RWPE2 (cell line): ENCODE measurements at regions not wholly inside any gene's neighbourhood (a gene's known extent, or its start where the extent isn't known, plus 50 kb on each side); places are given as distances from the start of the nearest gene placed in this dataset.

Experiments used
- ATAC-seq: fragments of 200-7000 bp; cut with Tn5 transposase; 3 replicates; pipeline ENCODE4 v1.9.1; 2021; ENCODE audit warnings: low read depth
- DNase-seq: peaks from one replicate; pipeline ENCODE4 v3.0.0-alpha.2; 2020; ENCODE audit warnings: low spot score
- H3K27ac ChIP-seq: fragments of 450-650 bp; 2 replicates; pipeline ENCODE4 v1.5.1; 2017; ENCODE audit warnings: mild to moderate bottlenecking; ENCODE audit not compliant: poor library complexity, severe bottlenecking
- H3K27me3 ChIP-seq: fragments of 250-450 bp; sonication (Bioruptor Pico); 2 replicates; pipeline ENCODE4 v1.5.1; 2021; ENCODE audit warnings: mild to moderate bottlenecking, moderate library complexity; ENCODE audit not compliant: insufficient read depth, poor library complexity, severe bottlenecking
- H3K36me3 ChIP-seq: fragments of 250-450 bp; sonication (Bioruptor Pico); 2 replicates; pipeline ENCODE4 v1.5.1; 2020; ENCODE audit warnings: low read depth, mild to moderate bottlenecking, moderate library complexity
- H3K4me1 ChIP-seq: fragments of 250-450 bp; sonication (Bioruptor Pico); 2 replicates; pipeline ENCODE4 v1.5.1; 2021; ENCODE audit warnings: mild to moderate bottlenecking, moderate library complexity; ENCODE audit not compliant: insufficient read depth, poor library complexity, severe bottlenecking
- H3K4me3 ChIP-seq: fragments of 250-450 bp; sonication (Bioruptor Pico); 2 replicates; pipeline ENCODE4 v1.5.1; 2021; ENCODE audit warnings: mild to moderate bottlenecking, moderate library complexity; ENCODE audit not compliant: severe bottlenecking
- H3K9me3 ChIP-seq: fragments of 250-450 bp; sonication (Bioruptor Pico); 2 replicates; pipeline ENCODE4 v1.5.1; 2021; ENCODE audit warnings: mild to moderate bottlenecking, moderate library complexity; ENCODE audit not compliant: severe bottlenecking
- TF ChIP-seq, protein P1 (sequence below): fragments of 450-650 bp; IDR thresholded peaks from one replicate; pipeline ENCODE4 v1.5.1; 2017; ENCODE audit warnings: mild to moderate bottlenecking, moderate library complexity; ENCODE audit not compliant: poor library complexity, severe bottlenecking

DNA sequence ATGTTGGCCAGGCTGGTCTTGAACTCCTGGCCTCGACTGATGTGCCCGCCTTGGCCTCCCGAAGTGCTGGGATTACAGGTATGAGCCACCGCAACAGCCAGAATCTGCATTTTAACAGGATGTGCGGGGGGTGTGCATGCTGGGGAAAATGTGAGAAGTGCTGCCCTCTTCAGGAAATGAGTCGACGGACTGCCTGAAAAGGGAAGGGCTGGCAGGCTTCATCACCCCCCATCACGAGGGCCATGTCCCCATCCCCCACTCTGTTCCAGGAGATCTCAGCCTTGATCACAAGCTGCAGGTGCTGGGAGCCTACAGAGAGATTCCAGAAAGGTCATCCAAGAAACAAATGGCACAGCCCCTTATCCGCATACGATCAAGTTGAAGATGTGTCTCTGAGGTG, 195.3 kb upstream of the RPL38 start:
- Histone ChIP-seq H3K9me3 (no peaks in the 10 kb centered on the region), H3K4me3 (no peak overlapping the region), H3K27me3 (peaks cover 71% of the 10 kb centered on the region), H3K4me1 (no peaks in the 10 kb centered on the region), H3K27ac (no peak overlapping the region), H3K36me3 (no peaks in the 10 kb centered on the region)
- DNase-seq (no peak), ATAC-seq (no peak)
- TF ChIP-seq, protein P1, sequence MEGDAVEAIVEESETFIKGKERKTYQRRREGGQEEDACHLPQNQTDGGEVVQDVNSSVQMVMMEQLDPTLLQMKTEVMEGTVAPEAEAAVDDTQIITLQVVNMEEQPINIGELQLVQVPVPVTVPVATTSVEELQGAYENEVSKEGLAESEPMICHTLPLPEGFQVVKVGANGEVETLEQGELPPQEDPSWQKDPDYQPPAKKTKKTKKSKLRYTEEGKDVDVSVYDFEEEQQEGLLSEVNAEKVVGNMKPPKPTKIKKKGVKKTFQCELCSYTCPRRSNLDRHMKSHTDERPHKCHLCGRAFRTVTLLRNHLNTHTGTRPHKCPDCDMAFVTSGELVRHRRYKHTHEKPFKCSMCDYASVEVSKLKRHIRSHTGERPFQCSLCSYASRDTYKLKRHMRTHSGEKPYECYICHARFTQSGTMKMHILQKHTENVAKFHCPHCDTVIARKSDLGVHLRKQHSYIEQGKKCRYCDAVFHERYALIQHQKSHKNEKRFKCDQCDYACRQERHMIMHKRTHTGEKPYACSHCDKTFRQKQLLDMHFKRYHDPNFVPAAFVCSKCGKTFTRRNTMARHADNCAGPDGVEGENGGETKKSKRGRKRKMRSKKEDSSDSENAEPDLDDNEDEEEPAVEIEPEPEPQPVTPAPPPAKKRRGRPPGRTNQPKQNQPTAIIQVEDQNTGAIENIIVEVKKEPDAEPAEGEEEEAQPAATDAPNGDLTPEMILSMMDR: no peak

GRCh38 chr17:74009056-74009625, 194.3 kb upstream of the RPL38 start:
- H3K27ac ChIP-seq: no peak overlapping the region
- no peaks in the 10 kb centered on the region for H3K4me1 ChIP-seq
- H3K27me3 ChIP-seq: peaks cover 71% of the 10 kb centered on the region

DNA sequence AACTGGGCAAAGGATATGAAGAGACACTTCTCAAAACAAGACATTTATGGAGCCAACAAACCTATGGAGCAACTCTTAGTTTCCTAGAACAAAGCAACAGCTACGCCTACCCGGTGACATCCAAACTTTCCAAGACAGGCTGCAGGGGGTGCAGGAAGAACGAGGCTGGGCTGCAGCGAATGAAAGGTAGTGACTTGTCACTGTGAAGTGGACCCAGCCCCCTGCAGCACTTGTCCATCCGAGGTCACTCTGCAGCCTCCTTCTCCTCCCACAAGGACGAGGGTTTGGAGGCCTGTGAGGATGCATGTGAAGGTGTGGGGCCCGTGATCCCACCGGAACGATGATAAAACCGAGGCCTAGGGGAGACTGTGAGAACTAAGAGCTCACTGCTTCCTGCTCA, 192.6 kb upstream of the RPL38 start:
- DNase-seq (no peak), ATAC-seq (no peak)
- Histone ChIP-seq H3K27ac (no peak overlapping the region), H3K4me1 (no peaks in the 10 kb centered on the region), H3K4me3 (no peak overlapping the region), H3K9me3 (no peaks in the 10 kb centered on the region), H3K27me3 (peaks cover 76% of the 10 kb centered on the region), H3K36me3 (no peaks in the 10 kb centered on the region)
- TF ChIP-seq, protein P1: no peak

More at GRCh38 chr17:74009056-74009625, 194.3 kb upstream of the RPL38 start:
- Histone ChIP-seq H3K4me3 (no peak overlapping the region), H3K9me3 (no peaks in the 10 kb centered on the region), H3K36me3 (no peaks in the 10 kb centered on the region)
- ATAC-seq: no peak
- TF ChIP-seq, protein P1: no peak
- DNase-seq: no peak

- Histone ChIP-seq H3K27me3 (peaks cover 83% of the 10 kb centered on the region), H3K4me3 (no peak overlapping the region), H3K27ac (no peak overlapping the region), H3K36me3 (no peaks in the 10 kb centered on the region), H3K9me3 (no peaks in the 10 kb centered on the region), H3K4me1 (no peaks in the 10 kb centered on the region)
- DNase-seq (no peak), ATAC-seq (no peak)
- TF ChIP-seq, protein P1: no peak
Measured at GRCh38 chr17:74011966-74012365, 191.5 kb upstream of the RPL38 start.

GRCh38 chr17:74012465-74012864, 191.0 kb upstream of the RPL38 start:
- H3K36me3 ChIP-seq: no peaks in the 10 kb centered on the region
- H3K4me3 ChIP-seq: no peak overlapping the region
- TF ChIP-seq, protein P1: no peak
- H3K27me3 ChIP-seq: peaks cover 87% of the 10 kb centered on the region
- ATAC-seq (no peak), DNase-seq (no peak)
- H3K4me1 ChIP-seq: no peaks in the 10 kb centered on the region
- H3K9me3 ChIP-seq: no peaks in the 10 kb centered on the region
- no peak overlapping the region for H3K27ac ChIP-seq
